ENCODE measurements at regions not wholly inside any gene's neighbourhood (a gene's known extent, or its start where the extent isn't known, plus 50 kb on each side); places are given as distances from the start of the nearest gene placed in this dataset.

GRCh38 chr4:1578251-1578773, 105.8 kb downstream of the FAM53A start:
- Mint-ChIP-seq H3K9me3 (ENCODE audit: unreplicated experiment) (no peaks in the 10 kb centered on the region), H3K4me3 (ENCODE audit: unreplicated experiment) (peak overlapping the region; percentile 53), H3K36me3 (ENCODE audit: unreplicated experiment) (no peaks in the 10 kb centered on the region), H3K27me3 (ENCODE audit: unreplicated experiment) (no peaks in the 10 kb centered on the region), H3K4me1 (ENCODE audit: unreplicated experiment) (peaks cover 6% of the 10 kb centered on the region), H3K27ac (ENCODE audit: unreplicated experiment) (no peak overlapping the region)
- TF ChIP-seq, protein P1, sequence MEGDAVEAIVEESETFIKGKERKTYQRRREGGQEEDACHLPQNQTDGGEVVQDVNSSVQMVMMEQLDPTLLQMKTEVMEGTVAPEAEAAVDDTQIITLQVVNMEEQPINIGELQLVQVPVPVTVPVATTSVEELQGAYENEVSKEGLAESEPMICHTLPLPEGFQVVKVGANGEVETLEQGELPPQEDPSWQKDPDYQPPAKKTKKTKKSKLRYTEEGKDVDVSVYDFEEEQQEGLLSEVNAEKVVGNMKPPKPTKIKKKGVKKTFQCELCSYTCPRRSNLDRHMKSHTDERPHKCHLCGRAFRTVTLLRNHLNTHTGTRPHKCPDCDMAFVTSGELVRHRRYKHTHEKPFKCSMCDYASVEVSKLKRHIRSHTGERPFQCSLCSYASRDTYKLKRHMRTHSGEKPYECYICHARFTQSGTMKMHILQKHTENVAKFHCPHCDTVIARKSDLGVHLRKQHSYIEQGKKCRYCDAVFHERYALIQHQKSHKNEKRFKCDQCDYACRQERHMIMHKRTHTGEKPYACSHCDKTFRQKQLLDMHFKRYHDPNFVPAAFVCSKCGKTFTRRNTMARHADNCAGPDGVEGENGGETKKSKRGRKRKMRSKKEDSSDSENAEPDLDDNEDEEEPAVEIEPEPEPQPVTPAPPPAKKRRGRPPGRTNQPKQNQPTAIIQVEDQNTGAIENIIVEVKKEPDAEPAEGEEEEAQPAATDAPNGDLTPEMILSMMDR (IDR thresholded peaks at IDR 0.05): no peak
- no peak for DNase-seq (ENCODE audit: extremely low spot score, unreplicated experiment)

DNA sequence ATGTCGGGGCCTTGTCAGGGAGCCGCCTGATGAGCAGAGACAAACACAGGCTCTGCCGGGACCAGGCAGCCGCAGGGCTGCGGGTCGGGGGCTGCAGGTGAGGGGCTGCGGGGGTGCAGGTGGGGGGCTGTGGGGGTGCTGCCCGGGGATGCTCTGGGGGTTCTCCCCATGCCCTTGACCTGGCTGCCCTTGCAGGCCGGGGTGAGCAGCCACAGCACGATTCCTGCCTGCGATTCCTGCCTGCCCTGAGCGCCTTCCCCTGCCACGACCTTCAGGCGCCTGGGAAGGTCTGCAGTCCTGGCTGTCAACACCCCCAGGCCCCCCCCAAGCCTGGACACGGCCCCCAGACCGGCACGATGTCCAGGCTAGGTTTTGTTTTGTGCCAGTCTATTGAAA, 106.3 kb downstream of the FAM53A start:
- no peaks in the 10 kb centered on the region for H3K9me3 Mint-ChIP-seq (ENCODE audit: unreplicated experiment)
- no peaks in the 10 kb centered on the region for H3K36me3 Mint-ChIP-seq (ENCODE audit: unreplicated experiment)
- H3K4me3 Mint-ChIP-seq (ENCODE audit: unreplicated experiment): no peak overlapping the region
- DNase-seq (ENCODE audit: extremely low spot score, unreplicated experiment): no peak
- TF ChIP-seq, protein P1 (IDR thresholded peaks at IDR 0.05): no peak
- peaks cover 6% of the 10 kb centered on the region for H3K4me1 Mint-ChIP-seq (ENCODE audit: unreplicated experiment)
- no peak overlapping the region for H3K27ac Mint-ChIP-seq (ENCODE audit: unreplicated experiment)
- no peaks in the 10 kb centered on the region for H3K27me3 Mint-ChIP-seq (ENCODE audit: unreplicated experiment)

DNA sequence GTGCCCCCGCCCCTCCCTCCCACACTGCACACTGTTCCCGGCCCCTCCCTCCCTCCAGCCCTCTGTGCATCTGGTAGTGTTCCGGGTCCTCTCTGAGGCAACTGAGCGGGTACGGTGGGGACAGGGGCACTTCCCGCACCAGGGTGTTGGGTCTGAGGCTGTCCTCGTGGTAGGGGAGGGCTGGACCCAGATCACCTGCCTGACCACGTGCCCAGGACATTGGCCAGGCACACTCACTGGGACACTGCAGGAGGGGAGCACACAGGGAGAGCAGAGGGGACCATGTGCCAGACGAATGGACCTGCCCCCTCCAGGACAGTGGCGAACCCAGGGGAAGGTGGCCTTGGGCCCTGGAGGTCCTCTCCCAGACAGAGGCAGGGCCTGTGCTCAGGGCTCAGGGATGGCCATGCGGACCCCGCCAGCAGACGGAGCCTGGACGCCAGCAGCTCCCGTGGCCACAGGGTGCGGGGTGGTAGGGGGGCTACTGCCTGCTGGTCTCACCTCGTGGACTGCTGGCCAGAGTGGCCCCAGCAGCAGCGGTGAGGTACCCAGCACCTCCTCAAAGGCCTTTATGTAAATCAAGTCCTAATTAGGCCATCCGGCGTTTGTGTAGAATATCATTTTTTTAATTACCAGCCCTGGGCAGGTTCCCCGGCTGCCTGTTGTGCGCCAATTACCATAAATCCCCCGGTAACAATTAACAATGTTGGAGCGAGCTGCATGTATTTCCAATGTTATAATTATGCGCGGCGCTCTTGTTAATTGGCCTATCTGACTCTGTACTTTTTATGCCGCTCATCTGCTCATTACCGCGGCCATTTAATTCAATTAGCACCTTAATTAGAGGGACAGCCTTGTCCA, 106.9 kb downstream of the FAM53A start:
- TF ChIP-seq, protein P1 (IDR thresholded peaks at IDR 0.05): no peak
- no peaks in the 10 kb centered on the region for H3K36me3 Mint-ChIP-seq (ENCODE audit: unreplicated experiment)
- no peak overlapping the region for H3K4me3 Mint-ChIP-seq (ENCODE audit: unreplicated experiment)
- H3K4me1 Mint-ChIP-seq (ENCODE audit: unreplicated experiment): peaks cover 6% of the 10 kb centered on the region
- no peaks in the 10 kb centered on the region for H3K9me3 Mint-ChIP-seq (ENCODE audit: unreplicated experiment)
- no peak overlapping the region for H3K27ac Mint-ChIP-seq (ENCODE audit: unreplicated experiment)
- no peak for DNase-seq (ENCODE audit: extremely low spot score, unreplicated experiment)
- no peaks in the 10 kb centered on the region for H3K27me3 Mint-ChIP-seq (ENCODE audit: unreplicated experiment)

DNA sequence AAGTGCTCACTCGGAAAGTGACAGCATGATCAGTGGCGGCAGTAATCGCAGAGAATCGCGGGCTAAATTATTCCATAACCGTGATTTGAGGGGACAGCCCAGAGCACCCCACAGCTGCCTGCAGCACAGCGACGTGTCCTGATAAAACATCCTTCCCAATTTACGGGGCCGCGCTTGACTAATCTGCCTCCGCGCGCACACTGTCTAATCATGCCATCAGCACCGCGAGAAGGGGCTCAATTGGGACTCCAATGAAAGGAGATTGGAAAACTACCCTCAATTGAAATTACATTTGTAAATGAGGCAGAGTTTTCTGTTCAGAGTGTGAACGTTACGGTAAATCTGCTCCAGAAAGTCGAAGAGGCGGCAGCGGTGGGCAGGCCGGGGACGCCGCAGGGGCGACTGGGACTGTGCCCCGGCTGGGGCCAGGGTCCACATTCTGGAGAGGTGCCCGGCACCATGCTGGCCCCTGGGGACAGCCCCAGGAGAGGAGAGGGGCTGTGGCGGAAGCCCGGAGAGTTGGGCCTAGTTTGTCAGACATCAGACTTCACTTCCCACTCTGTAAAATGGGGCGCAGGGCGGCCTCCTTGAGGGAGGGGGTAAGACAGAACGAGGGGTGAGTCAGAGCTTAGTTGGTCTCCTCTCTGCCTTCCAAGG, 107.7 kb downstream of the FAM53A start:
- Mint-ChIP-seq H3K27ac (ENCODE audit: unreplicated experiment) (no peak overlapping the region), H3K4me1 (ENCODE audit: unreplicated experiment) (peaks cover 6% of the 10 kb centered on the region), H3K36me3 (ENCODE audit: unreplicated experiment) (no peaks in the 10 kb centered on the region), H3K4me3 (ENCODE audit: unreplicated experiment) (no peak overlapping the region), H3K27me3 (ENCODE audit: unreplicated experiment) (no peaks in the 10 kb centered on the region), H3K9me3 (ENCODE audit: unreplicated experiment) (no peaks in the 10 kb centered on the region)
- no peak for DNase-seq (ENCODE audit: extremely low spot score, unreplicated experiment)
- TF ChIP-seq, protein P1 (IDR thresholded peaks at IDR 0.05): no peak
